ENCODE measurements at regions not wholly inside any gene's neighbourhood (a gene's known extent, or its start where the extent isn't known, plus 50 kb on each side); places are given as distances from the start of the nearest gene placed in this dataset.

- TF ChIP-seq CTCF (IDR thresholded peaks at IDR 0.05) = no peak
- TF ChIP-seq POLR2A (IDR thresholded peaks at IDR 0.05) = no peak
Measured at GRCh38 chr2:11940799-11941198, 194.4 kb downstream of the LPIN1 start.
